Common myeloid progenitor, CD34-positive (primary cell): ENCODE measurements at regions not wholly inside any gene's neighbourhood (a gene's known extent, or its start where the extent isn't known, plus 50 kb on each side); places are given as distances from the start of the nearest gene placed in this dataset.
"Not testable (repeated sequence)": the region's sequence is repeated elsewhere in the genome, so short reads cannot be mapped to it uniquely, and the experiment has no call there.

Source experiments
- CTCF ChIA-PET: fragments of 350-600 bp; sonication (Branson Sonifier 250); formaldehyde crosslinking; loops from one replicate; lab custom pipeline; 2021; ENCODE audit warnings: antibody characterized with exemption; lab: Charles Lee
- POLR2A ChIA-PET: fragments of 350-600 bp; sonication (Branson Sonifier 250); formaldehyde crosslinking; loops from one replicate; lab custom pipeline; 2021; ENCODE audit warnings: antibody characterized with exemption; lab: Charles Lee
- DNase-seq, 3 donors: peaks; one replicate each; pipeline versions ENCODE4 v3.0.0 to v3.0.0-alpha.2; 2013
- H3K27ac ChIP-seq, 2 experiments: 1 replicate in 1 of 2; 2 replicates in 1 of 2; pipeline ENCODE4 v1.7.0; 2013; ENCODE audit warnings: inconsistent platforms in 2 of 2, low read length in 2 of 2, mild to moderate bottlenecking in 2 of 2, low read depth in 1 of 2, moderate library complexity in 1 of 2; ENCODE audit not compliant: severe bottlenecking in 2 of 2, insufficient read depth in 1 of 2, poor library complexity in 1 of 2
- H3K27me3 ChIP-seq, 5 experiments: replicated peaks in 2 of 5; 1 replicate in 3 of 5; 2 replicates in 2 of 5; pipeline versions ENCODE4 v1.6.1 to v1.7.0; 2013; ENCODE audit warnings: low read length in 4 of 5, mild to moderate bottlenecking in 2 of 5, moderate library complexity in 2 of 5, inconsistent platforms in 1 of 5; ENCODE audit not compliant: insufficient read depth in 5 of 5, control insufficient read depth in 4 of 5
- H3K36me3 ChIP-seq, 4 experiments: 1 replicate in 2 of 4; 2 replicates in 2 of 4; pipeline versions ENCODE4 v1.6.1 to v1.7.0; 2013; ENCODE audit warnings: low read length in 3 of 4, control low read depth in 1 of 4, mild to moderate bottlenecking in 1 of 4; ENCODE audit not compliant: control insufficient read depth in 4 of 4, insufficient read depth in 4 of 4
- H3K4me1 ChIP-seq, 4 experiments: 1 replicate in 3 of 4; 2 replicates in 1 of 4; pipeline versions ENCODE4 v1.6.1 to v1.7.1; 2013; ENCODE audit warnings: low read length in 3 of 4, mild to moderate bottlenecking in 3 of 4, control low read depth in 1 of 4, inconsistent platforms in 1 of 4, moderate library complexity in 1 of 4; ENCODE audit not compliant: control insufficient read depth in 4 of 4, insufficient read depth in 4 of 4; ENCODE audit errors: control extremely low read depth in 1 of 4
- H3K4me3 ChIP-seq, 7 experiments: 1 replicate in 4 of 7; 2 replicates in 3 of 7; pipeline versions ENCODE4 v1.5.1 to v1.7.0; 2013; ENCODE audit warnings: mild to moderate bottlenecking in 7 of 7, low read length in 6 of 7, moderate library complexity in 6 of 7, inconsistent platforms in 2 of 7, low read depth in 2 of 7, control low read depth in 1 of 7; ENCODE audit not compliant: insufficient read depth in 4 of 7, control insufficient read depth in 1 of 7; ENCODE audit errors: extremely low read depth in 1 of 7
- H3K9me3 ChIP-seq, 5 experiments: 1 replicate in 4 of 5; 2 replicates in 1 of 5; pipeline versions ENCODE4 v1.6.1 to v1.7.1; 2013; ENCODE audit warnings: low read length in 4 of 5, mild to moderate bottlenecking in 2 of 5, inconsistent platforms in 1 of 5, low read depth in 1 of 5, moderate library complexity in 1 of 5; ENCODE audit not compliant: control insufficient read depth in 4 of 5, insufficient read depth in 2 of 5; ENCODE audit errors: control extremely low read depth in 1 of 5
- WGBS: methylation state at CpG from one replicate; pipeline ENCODE4 v1.1.5; 2013; ENCODE audit not compliant: insufficient coverage; 5-methylcytosine and 5-hydroxymethylcytosine counted together

- H3K27ac ChIP-seq = no peak overlapping the region
- WGBS = 50% methylated on average over 1 of the region's 2 CpGs
- H3K4me3 ChIP-seq = no peak overlapping the region
- no peaks in the 10 kb centered on the region for H3K36me3 ChIP-seq
- H3K9me3 ChIP-seq = no peaks in the 10 kb centered on the region
- no peaks in the 10 kb centered on the region for H3K4me1 ChIP-seq
- POLR2A ChIA-PET = no interaction called here
- no peak for DNase-seq
- CTCF ChIA-PET = no interaction called here
- no peaks in the 10 kb centered on the region for H3K27me3 ChIP-seq
Measured at GRCh38 chrX:30008031-30008430, 207.3 kb upstream of the MAGEB2 start.

DNA sequence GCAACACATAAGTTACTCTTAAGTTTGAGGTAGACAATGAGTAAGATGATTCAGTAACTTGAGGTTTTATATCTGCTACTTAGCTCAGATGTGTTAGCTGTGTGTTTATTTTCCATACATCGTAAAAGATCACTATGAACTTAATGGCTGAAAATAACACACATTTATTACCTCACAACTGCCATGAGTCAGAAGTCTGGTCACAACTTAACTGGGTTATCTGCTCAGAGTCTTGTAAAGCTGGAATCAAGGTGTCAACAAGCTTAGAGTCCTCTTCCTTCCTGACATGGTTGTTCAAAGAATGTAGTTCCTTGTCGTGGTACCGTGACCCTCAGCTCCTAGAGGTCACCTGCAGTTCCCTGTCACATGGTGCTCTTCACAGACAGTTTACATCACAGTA lies 204.9 kb upstream of the MAGEB2 start:
- 80% methylated on average over 1 of the region's 3 CpGs for WGBS
- Histone ChIP-seq H3K27me3 (no peaks in the 10 kb centered on the region), H3K36me3 (no peaks in the 10 kb centered on the region), H3K4me3 (no peak overlapping the region), H3K4me1 (no peaks in the 10 kb centered on the region), H3K27ac (no peak overlapping the region), H3K9me3 (no peaks in the 10 kb centered on the region)
- ChIA-PET POLR2A (no interaction called here), CTCF (no interaction called here)
- DNase-seq = no peak

GRCh38 chrX:30015440-30015839 lies 199.9 kb upstream of the MAGEB2 start:
- Histone ChIP-seq H3K27ac (no peak overlapping the region), H3K4me1 (no peaks in the 10 kb centered on the region), H3K36me3 (no peaks in the 10 kb centered on the region), H3K4me3 (no peak overlapping the region), H3K27me3 (no peaks in the 10 kb centered on the region), H3K9me3 (no peaks in the 10 kb centered on the region)
- WGBS = 91% methylated on average over 1 of the region's 3 CpGs
- no peak for DNase-seq
- POLR2A ChIA-PET = no interaction called here
- CTCF ChIA-PET = no interaction called here

GRCh38 chrX:30027636-30028035 lies 187.7 kb upstream of the MAGEB2 start:
- DNase-seq = no peak
- H3K27ac ChIP-seq = no peak overlapping the region
- ChIA-PET POLR2A (no interaction called here), CTCF (no interaction called here)
- no peaks in the 10 kb centered on the region for H3K27me3 ChIP-seq
- H3K4me3 ChIP-seq = no peak overlapping the region
- H3K4me1 ChIP-seq = no peaks in the 10 kb centered on the region
- no peaks in the 10 kb centered on the region for H3K36me3 ChIP-seq
- 70% methylated on average over 2 of the region's 2 CpGs for WGBS
- no peaks in the 10 kb centered on the region for H3K9me3 ChIP-seq

DNA sequence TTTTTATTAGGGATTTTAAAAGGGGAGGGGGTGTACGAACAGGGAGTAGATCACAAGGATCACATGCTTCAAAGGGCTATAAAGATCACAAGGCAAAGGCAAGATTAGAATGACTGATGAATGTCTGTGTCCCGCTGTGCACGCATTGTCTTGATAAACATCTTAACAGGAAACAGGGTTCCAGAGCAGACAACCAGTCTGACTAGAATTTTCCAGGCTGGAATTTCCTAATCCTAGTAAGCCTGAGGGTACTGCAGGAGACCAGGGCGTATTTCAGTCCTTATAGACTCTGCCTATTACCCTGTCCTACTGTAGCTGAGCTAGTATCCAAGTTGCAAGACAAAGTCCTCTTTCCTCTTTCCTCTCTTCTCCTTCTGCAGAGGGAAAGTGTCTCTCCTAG lies 179.0 kb upstream of the MAGEB2 start:
- H3K4me3 ChIP-seq, CTCF ChIA-PET, POLR2A ChIA-PET, H3K4me1 ChIP-seq, H3K27me3 ChIP-seq, H3K27ac ChIP-seq, DNase-seq, H3K36me3 ChIP-seq, H3K9me3 ChIP-seq: not testable (repeated sequence)
- WGBS = 59% methylated on average over 4 of the region's 4 CpGs

- no peak overlapping the region for H3K27ac ChIP-seq
- H3K4me3 ChIP-seq = no peak overlapping the region
- no peaks in the 10 kb centered on the region for H3K9me3 ChIP-seq
- H3K27me3 ChIP-seq = no peaks in the 10 kb centered on the region
- ChIA-PET CTCF (no interaction called here), POLR2A (no interaction called here)
- no peaks in the 10 kb centered on the region for H3K4me1 ChIP-seq
- 71% methylated on average over 1 of the region's 2 CpGs for WGBS
- H3K36me3 ChIP-seq = no peaks in the 10 kb centered on the region
- DNase-seq = no peak
Measured at GRCh38 chrX:30039768-30040167, 175.6 kb upstream of the MAGEB2 start.

DNA sequence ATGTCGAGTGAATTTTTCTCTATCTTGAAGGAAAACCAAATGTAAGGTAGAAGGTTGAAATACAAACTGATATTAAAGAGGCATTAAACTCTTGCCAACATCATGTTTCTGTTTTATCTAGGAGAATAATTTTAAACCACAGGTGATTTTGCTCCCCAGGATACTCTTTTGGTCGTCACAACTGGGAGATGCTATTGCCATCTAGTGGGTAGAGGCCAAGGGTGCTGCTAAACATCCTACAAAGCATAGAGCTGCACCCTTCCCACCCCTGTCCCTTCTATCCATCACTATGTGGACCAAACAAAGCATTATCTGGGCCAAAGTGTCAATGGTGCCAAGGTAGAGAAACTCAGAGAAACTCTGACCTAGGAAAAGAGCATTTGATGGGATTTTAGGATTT lies 154.6 kb upstream of the MAGEB2 start:
- POLR2A ChIA-PET = no interaction called here
- Histone ChIP-seq H3K4me1 (no peaks in the 10 kb centered on the region), H3K27me3 (no peaks in the 10 kb centered on the region), H3K27ac (no peak overlapping the region), H3K36me3 (no peaks in the 10 kb centered on the region), H3K4me3 (no peak overlapping the region), H3K9me3 (no peaks in the 10 kb centered on the region)
- CTCF ChIA-PET = no interaction called here
- no CpG with 5 or more reads among the region's 2 CpGs for WGBS
- DNase-seq = no peak
